ENCODE measurements at regions not wholly inside any gene's neighbourhood (a gene's known extent, or its start where the extent isn't known, plus 50 kb on each side); places are given as distances from the start of the nearest gene placed in this dataset.
A peak's percentile ranks its signal among the peaks of the same experiment; 100 is the strongest.

DNA sequence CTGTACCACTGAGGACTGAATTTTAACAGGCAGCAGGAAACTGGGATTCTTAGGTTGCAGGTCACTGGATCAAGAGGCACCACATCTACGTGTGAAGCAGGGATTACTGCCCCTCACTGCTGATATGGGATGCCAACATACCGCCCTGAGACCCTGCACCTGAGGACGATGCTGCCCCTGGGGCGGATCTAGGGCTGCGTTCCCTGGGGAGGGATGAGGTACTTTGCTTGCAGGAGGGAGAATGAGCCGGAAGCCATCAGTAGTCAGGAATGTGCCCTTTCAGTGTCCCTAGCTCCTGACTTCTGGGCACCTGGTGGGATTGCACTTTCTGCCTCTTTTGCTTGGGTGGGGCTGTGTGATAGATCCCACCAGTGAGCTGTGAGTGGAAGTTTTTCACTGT, 122.8 kb downstream of the RPLP1 start:
- no peak for DNase-seq (ENCODE audit: low read depth in 2 of 2)

DNA sequence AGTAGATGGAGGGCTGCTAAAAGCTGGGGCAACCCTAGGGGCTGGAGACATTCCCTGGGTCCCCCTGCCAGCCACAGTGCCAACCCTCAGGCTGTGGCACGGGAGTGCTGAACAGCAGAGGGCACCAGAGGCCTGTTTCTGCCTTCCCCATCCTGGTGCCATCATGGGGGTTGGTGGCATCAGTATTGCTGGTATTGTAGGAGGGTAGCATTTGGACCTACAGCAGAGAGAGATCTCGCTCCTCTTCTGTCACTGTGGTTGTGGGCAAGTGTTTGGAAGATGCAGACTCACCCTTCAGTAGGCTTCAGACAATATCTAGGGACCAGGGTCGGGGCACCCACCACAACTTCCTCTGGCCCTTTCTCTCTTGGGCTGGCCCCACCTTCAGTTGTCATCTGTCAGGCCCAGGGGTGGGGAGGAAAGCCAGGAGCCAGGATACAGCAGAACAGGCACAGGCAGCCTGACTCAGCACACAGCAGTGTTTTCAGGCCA, 123.5 kb downstream of the RPLP1 start:
- DNase-seq (ENCODE audit: low read depth in 2 of 2): peak in 1 of 2 donors; percentile 36

DNA sequence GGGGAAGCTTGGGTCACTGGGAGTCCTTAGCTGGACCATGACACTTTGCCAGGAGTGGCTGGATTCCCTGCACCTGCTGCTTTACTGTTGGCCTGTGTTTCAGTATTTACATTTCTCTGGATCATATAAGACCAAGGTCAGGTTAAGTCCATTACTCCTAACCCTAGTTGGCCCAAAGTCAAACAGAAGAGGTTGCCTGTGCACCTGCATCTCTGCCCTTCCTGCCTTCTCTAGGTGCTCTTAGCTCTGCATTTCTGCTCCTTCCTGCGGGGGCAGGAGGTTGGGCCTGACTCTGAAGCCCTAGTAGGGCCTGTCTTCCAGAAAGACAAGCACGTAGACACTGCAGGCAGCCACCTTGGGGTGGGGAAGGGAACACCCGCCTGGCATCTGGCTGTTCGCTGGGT, 124.3 kb downstream of the RPLP1 start:
- no peak for DNase-seq (ENCODE audit: low read depth in 2 of 2)

- DNase-seq (ENCODE audit: low read depth in 2 of 2): no peak
These were observed 124.8 kb downstream of the RPLP1 start for GRCh38 chr15:69577397-69577796.

- DNase-seq (ENCODE audit: low read depth in 2 of 2): no peak
These were observed 125.6 kb downstream of the RPLP1 start for GRCh38 chr15:69578252-69578651.

DNA sequence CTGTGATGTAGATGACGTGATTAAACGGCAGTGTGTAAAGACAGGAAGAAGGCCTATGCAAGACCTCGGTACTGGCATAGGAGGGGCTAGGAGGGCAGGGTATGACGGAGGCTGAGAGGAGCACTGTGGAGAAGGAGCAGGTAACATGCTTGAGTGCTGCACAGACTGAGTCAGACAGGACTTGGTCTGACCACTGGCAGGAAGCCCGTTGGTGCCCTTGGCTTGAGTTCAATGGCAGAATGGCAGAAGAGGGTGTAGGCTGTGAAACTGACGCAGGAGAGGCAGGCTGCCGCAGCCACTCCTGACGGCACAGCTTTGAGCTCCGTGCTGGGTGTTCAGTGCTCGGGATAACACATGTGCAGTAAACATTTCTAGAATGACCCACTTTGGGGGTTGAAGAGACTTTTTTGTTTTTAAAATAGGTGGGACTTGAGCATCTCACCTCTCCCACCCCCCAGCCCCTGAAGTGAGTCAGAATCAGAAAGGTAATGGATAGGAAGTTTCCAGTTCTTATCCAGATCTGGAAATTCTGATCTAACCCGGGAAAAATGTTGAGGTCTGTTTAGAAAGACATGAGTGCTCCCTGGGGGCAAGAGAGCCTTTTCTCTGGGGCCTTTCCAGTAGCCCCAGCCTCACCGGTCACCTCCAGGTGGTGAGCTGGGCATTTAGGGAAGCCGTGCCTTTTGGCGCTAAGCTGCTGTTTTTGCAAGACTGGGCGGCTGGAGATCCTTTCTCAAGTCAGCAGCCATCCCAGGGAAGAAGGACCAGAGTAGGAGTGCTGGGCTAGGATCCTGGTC, 126.4 kb downstream of the RPLP1 start:
- peak in 1 of 2 donors; percentile 34 for DNase-seq (ENCODE audit: low read depth in 2 of 2)

DNA sequence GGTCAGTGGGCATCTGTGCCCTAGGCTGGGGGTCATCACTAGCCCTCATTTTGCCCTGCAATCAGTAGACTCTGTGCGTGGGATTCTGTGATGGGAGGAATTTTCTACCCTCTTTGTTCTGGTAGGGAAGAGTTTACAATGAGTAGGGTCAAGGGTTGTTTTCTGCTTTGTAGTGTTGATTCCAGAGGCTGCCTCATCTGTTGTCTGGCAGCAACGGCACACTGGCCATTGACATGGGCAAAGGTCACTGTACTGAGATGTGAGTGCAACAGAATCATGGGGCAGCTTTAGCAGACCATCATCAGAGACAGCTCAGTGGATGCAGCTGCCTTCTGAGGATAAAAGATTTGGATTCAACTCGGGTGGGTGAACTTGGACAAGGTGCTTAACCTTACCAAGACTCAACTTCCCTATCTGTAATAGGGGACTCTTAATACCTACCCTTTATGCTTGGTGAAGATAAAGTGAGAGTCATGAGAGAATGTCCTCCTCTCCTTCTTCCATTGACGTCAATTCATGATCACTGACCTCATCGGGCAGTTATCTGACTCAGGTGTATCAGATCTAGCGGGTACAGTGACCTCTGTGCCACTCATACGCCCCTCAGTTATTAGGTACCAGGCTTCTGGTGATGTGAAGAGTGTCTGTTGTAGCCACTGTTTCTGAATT, 127.5 kb downstream of the RPLP1 start:
- no peak for DNase-seq (ENCODE audit: low read depth in 2 of 2)

DNA sequence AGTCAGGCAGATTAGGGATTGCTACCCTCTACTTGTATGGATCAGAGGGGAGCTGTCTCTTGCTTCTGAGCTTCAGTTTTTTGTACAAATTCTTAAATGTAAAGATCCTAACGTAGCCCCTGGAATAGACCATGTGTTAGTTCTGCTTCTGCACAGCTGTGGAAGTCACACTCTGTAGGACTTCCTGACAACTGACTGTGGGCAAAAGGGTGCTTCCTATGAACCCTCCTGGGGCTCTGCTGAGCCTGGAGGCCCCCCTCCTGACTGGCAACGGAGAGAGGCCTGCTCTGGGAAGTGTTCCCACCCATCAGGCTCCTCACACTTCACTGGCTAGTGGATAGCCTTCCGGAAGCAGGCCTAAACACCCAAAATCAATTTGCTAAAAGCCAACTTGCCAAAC, 131.0 kb downstream of the RPLP1 start:
- DNase-seq (ENCODE audit: low read depth in 2 of 2): no peak

DNA sequence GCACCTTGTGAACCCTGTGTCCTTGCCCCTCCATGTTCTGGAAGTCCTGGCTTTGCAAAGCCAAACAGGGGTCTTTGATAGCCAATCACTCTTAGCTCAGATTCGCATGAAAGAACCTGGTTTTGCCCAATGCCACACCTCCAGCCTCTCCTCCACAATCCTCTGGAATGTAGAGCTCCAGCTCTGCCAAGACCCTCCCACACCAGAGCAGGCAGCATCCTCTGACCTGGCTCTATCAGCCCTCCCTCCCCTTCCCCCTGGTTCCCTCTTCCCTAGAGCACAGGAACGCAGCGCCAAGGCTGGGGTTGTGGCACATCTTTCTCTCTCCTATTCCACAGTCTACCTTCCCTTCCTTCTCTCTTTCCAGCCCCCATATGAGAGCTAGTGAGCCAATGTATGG, 133.3 kb downstream of the RPLP1 start:
- DNase-seq (ENCODE audit: low read depth in 2 of 2): no peak

DNA sequence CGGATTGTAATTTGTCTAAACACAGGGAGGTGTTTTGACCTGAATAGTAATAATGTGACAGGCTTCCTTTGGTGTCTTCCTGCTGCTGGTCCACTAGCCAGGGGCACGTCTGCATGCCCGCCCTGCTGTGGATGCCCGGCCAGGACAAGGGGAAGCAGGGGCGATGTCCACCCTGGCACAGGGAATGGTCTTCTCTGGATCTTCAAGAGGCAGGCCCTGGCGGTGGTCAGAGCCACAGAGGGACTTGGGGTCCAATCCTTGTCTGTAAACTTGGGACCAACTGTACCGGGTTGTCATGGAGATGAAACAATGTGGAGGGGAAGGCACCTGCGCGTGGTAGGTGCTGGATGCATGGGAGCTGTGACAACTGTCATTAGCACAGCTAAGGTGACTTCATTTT, 134.1 kb downstream of the RPLP1 start:
- no peak for DNase-seq (ENCODE audit: low read depth in 2 of 2)

DNA sequence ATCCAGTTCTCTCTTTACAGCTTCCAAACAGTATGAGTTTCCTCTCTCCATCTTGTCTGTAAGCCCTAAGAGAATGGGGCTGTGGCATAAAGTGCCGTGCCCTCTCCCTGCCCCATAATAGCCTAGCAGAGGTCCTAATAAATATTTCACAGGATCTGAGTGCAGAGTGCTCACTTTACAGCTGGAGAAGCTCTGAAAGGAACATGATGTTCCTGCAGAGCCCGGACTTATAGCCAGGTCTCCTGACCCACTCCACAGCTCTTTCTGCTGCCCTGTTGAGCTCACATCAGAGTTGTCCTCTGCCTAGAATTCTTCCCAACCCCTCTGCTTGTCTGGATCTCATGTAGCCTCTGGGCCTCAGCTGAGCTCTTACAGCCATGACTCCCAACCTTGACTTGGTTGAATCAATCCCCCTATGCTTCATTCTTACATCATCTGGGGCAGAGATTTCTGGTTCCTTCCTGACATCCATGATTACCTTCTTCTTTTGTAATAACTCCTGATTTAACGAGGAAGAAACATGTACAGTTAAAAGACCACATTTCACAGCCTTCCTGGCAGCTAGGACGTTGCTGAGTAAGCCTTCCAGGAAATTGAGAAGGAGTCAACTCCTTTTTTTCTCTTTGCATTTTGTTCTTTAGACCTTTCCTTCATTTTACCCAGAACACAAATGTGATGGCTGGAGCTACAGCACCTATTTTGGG, 135.3 kb downstream of the RPLP1 start:
- DNase-seq (ENCODE audit: low read depth in 2 of 2): no peak

DNA sequence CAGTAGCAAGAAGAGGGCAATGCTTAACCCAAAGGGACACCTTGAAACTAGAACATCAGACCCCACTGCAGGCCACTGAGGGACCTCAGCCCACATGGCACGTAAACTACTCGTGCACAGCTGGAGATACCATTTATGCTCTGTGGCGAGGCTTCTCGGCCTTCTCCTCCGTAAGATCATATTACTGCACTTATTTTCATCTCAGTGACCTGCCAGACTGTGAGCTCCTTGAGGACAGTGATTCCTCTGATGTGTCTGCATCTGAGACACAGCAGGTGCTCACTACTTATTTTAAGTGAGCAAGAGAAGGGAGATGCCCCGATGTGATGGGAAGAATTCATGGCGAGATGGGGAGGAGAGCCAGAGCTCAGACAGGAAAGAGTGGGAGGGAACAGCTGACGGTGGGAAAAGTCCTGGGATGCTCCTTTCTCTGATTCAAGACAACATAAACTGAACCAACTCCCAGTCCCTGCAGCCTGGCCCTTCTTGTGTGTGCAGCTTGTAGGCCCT, 137.6 kb downstream of the RPLP1 start:
- DNase-seq (ENCODE audit: low read depth in 2 of 2): no peak

- no peak for DNase-seq (ENCODE audit: low read depth in 2 of 2)
These were observed 138.4 kb downstream of the RPLP1 start for GRCh38 chr15:69590932-69591524.

DNA sequence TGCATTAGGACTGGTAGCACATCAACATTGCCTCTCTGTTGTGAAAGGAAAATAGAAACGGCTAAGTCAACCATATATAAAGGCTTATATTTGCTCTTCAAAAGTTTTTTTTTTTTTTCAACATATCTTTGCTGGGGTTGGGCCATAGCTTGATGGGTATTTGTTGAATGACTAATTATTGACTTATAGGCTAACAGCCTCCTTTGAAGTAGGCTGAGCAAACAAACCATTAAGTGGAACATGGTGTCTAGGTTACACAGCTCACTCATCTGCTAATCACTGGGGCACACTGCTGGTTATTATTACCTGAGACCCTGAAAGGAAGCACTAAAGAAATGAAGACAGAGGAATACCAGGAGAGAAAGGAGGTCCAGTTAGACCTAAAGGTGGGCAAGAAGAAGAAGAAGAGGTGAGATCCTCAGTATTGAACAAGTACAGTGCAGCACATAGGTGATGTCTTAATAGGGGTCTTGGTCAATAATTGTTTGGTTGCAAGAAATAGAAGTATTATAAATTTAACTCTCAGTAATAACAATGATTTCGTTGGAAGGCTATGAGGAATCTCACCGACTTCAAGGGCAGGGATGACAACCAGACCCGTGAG, 139.4 kb downstream of the RPLP1 start:
- no peak for DNase-seq (ENCODE audit: low read depth in 2 of 2)

- no peak for DNase-seq (ENCODE audit: low read depth in 2 of 2)
These were observed 140.3 kb downstream of the RPLP1 start for GRCh38 chr15:69592954-69593353.

GRCh38 chr15:69593488-69593887, 140.9 kb downstream of the RPLP1 start:
- DNase-seq (ENCODE audit: low read depth in 2 of 2): no peak

DNA sequence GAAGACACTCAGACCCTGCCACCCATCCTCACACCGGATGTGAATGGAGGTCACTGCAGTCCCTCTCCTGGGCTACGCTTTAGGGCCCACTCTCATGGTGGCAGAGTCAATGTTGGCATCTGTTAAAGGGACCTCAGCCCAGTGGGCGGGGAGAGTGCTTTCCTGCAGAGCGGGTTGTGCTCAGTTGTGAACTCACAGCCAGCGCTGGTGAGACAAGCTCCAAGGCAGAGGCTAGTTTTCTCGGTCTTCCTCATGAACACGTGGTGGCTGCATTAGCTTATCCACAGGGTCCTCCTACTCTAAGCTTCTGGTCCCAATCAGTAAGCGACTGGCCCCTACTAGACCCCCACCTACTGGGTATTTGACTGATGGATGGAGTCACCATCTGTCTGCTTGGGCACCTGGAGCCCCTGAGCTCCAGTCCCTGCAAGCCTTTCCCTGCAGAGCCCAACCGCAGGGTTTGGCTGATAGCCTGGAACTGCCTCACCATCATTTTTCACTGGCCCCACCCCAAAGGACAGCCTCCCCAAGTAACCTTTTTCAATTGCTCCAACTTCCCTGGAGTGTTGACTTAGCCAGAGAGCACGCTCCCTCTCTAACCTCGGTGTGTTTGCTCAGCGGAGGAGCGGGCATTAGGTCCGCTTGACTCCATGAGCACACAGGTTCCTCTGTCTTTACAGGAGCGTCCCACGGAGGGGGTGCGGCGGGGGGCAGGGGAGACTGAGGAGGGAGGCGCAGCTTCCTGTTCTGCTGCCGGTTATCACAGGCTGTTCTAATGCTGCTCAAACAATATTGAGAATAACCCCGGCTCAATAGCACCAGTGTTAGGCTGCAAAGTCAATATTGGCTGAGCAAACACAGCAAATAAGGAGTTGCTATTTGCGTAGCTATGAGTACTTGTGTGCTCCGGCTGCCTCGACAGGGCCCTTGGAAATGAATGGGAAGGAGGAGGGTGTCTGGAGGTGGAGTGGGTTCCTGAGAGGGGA, 141.7 kb downstream of the RPLP1 start:
- DNase-seq (ENCODE audit: low read depth in 2 of 2): no peak

GRCh38 chr15:69595009-69595791, 142.6 kb downstream of the RPLP1 start:
- no peak for DNase-seq (ENCODE audit: low read depth in 2 of 2)

- no peak for DNase-seq (ENCODE audit: low read depth in 2 of 2)
These were observed 144.5 kb downstream of the RPLP1 start for GRCh38 chr15:69597061-69597592.

Measured in dermis microvascular lymphatic vessel endothelial cell (primary cell).